Loucy (cell line): ENCODE measurements at regions not wholly inside any gene's neighbourhood (a gene's known extent, or its start where the extent isn't known, plus 50 kb on each side); places are given as distances from the start of the nearest gene placed in this dataset.

Source experiments
- H2AFZ ChIP-seq: fragments of 200-600 bp; sonication (generic); 2 replicates; pipeline ENCODE4 v1.6.0; 2016; ENCODE audit warnings: antibody characterized with exemption, mild to moderate bottlenecking, low read length, moderate library complexity
- H3F3A ChIP-seq: fragments of 200-600 bp; 2 replicates; pipeline ENCODE4 v1.6.0; 2016; ENCODE audit warnings: antibody characterized with exemption, low read depth, mild to moderate bottlenecking
- H3K27me3 ChIP-seq: fragments of 200-600 bp; sonication (generic); 2 replicates; pipeline ENCODE4 v1.6.1; 2014; ENCODE audit warnings: low read length, mild to moderate bottlenecking; ENCODE audit not compliant: insufficient read depth, poor library complexity, severe bottlenecking
- H3K36me3 ChIP-seq: fragments of 200-600 bp; sonication (generic); 2 replicates; pipeline ENCODE4 v1.6.1; 2016; ENCODE audit warnings: low read length; ENCODE audit not compliant: insufficient read depth
- H3K4me1 ChIP-seq: fragments of 200-600 bp; sonication (generic); 2 replicates; pipeline ENCODE4 v1.5.1; 2014; ENCODE audit warnings: low read length, mild to moderate bottlenecking; ENCODE audit not compliant: insufficient read depth, poor library complexity, severe bottlenecking
- H3K4me2 ChIP-seq: fragments of 200-600 bp; sonication (generic); 2 replicates; pipeline ENCODE4 v1.6.0; 2014; ENCODE audit warnings: antibody characterized with exemption, low read length, low read depth, mild to moderate bottlenecking; ENCODE audit not compliant: poor library complexity, severe bottlenecking
- H3K4me3 ChIP-seq: fragments of 200-600 bp; sonication (generic); 2 replicates; pipeline ENCODE4 v1.5.1; 2014; ENCODE audit warnings: low read length, mild to moderate bottlenecking, mixed read lengths; ENCODE audit not compliant: poor library complexity, severe bottlenecking
- H3K79me2 ChIP-seq: fragments of 200-600 bp; sonication (generic); 2 replicates; pipeline ENCODE4 v1.6.1; 2014; ENCODE audit warnings: low read length; ENCODE audit not compliant: insufficient read depth
- H3K9ac ChIP-seq: fragments of 200-600 bp; sonication (generic); 2 replicates; pipeline ENCODE4 v1.6.0; 2014; ENCODE audit warnings: mild to moderate bottlenecking, low read depth, low read length, moderate library complexity; ENCODE audit not compliant: poor library complexity, severe bottlenecking
- H3K9me2 ChIP-seq: fragments of 200-600 bp; sonication (generic); replicated peaks from 2 replicates; pipeline ENCODE4 v1.6.1; 2016; ENCODE audit warnings: low read depth, low read length, mixed read lengths
- H3K9me3 ChIP-seq: fragments of 200-600 bp; sonication (generic); 2 replicates; pipeline ENCODE4 v1.6.1; 2014; ENCODE audit warnings: mild to moderate bottlenecking, antibody characterized with exemption, low read length, low read depth; ENCODE audit not compliant: insufficient read depth
- H4K20me1 ChIP-seq: fragments of 200-600 bp; sonication (generic); 2 replicates; pipeline ENCODE4 v1.6.0; 2014; ENCODE audit warnings: antibody characterized with exemption, low read length, mild to moderate bottlenecking; ENCODE audit not compliant: insufficient read depth, poor library complexity, severe bottlenecking
- EZH2phosphoT487 ChIP-seq: fragments of 200-600 bp; IDR thresholded peaks from 2 replicates; pipeline ENCODE4 v1.6.1; 2018; ENCODE audit warnings: antibody characterized with exemption, mild to moderate bottlenecking, moderate library complexity, borderline replicate concordance
- TF ChIP-seq, protein P1 (sequence below): fragments of 200-600 bp; sonication (generic); conservative IDR thresholded peaks from 2 replicates; pipeline ENCODE4 v1.5.1; 2014; ENCODE audit warnings: mild to moderate bottlenecking, antibody characterized with exemption, low read length

DNA sequence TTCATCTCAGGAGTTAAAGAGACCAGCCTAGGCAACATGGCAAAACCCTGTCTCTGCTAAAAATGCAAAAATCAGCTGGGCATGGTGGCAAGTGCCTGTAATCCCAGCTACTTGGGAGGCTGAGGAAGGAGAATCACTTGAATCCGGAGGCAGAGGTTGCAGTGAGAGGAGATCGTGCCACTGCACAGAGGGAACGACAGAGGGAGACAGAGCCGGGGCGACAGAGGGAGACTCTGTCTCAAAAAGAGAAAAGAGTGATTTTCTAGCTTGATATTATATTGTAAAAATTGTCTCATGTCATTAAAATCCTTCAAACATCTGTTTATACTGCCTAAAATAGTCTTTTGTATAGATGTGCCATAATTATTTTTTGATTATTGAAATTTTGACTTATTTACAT is 225.4 kb upstream of the AGA start:
- H3K9ac ChIP-seq = no peak overlapping the region
- H3F3A ChIP-seq = no peaks in the 10 kb centered on the region

DNA sequence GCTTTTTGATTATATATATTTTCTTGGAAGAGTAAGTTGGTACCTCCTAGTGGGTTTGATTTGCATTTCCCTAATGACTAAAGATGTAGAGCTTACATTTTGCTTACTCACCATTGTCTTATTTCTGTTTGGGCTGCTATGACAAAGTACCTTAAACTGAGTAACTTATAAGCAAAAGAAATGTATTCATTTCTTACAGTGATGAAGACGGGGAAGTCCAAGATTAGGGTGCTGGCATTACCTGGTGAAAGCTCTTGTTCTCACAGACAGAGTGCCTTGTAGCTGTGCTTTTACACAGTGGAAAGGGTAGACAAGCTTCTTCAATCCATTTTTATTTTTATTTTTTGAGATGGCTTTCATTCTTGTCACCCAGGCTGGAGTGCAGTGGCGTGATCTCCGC is 229.2 kb upstream of the AGA start:
- Histone ChIP-seq H3K4me2 (no peak overlapping the region), H3K9me2 (no peaks in the 10 kb centered on the region), H4K20me1 (no peaks in the 10 kb centered on the region), H3K79me2 (no peaks in the 10 kb centered on the region), H3K4me3 (no peak overlapping the region), H3K9me3 (no peaks in the 10 kb centered on the region), H3F3A (no peaks in the 10 kb centered on the region), H3K36me3 (no peaks in the 10 kb centered on the region), H2AFZ (no peak overlapping the region), H3K4me1 (no peaks in the 10 kb centered on the region), H3K9ac (no peak overlapping the region), H3K27me3 (no peaks in the 10 kb centered on the region)
- no peak for TF ChIP-seq EZH2phosphoT487
- TF ChIP-seq, protein P1, sequence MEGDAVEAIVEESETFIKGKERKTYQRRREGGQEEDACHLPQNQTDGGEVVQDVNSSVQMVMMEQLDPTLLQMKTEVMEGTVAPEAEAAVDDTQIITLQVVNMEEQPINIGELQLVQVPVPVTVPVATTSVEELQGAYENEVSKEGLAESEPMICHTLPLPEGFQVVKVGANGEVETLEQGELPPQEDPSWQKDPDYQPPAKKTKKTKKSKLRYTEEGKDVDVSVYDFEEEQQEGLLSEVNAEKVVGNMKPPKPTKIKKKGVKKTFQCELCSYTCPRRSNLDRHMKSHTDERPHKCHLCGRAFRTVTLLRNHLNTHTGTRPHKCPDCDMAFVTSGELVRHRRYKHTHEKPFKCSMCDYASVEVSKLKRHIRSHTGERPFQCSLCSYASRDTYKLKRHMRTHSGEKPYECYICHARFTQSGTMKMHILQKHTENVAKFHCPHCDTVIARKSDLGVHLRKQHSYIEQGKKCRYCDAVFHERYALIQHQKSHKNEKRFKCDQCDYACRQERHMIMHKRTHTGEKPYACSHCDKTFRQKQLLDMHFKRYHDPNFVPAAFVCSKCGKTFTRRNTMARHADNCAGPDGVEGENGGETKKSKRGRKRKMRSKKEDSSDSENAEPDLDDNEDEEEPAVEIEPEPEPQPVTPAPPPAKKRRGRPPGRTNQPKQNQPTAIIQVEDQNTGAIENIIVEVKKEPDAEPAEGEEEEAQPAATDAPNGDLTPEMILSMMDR = no peak

More for the DNA sequence above, 225.4 kb upstream of the AGA start:
- Histone ChIP-seq H2AFZ (no peak overlapping the region), H3K9me2 (no peaks in the 10 kb centered on the region), H3K36me3 (no peaks in the 10 kb centered on the region), H3K79me2 (no peaks in the 10 kb centered on the region), H3K4me1 (no peaks in the 10 kb centered on the region), H4K20me1 (no peaks in the 10 kb centered on the region), H3K4me3 (no peak overlapping the region), H3K4me2 (no peak overlapping the region), H3K27me3 (no peaks in the 10 kb centered on the region), H3K9me3 (no peaks in the 10 kb centered on the region; the same call in 1 of the 2 replicates)
- TF ChIP-seq, protein P1 = no peak
- TF ChIP-seq EZH2phosphoT487 = no peak

DNA sequence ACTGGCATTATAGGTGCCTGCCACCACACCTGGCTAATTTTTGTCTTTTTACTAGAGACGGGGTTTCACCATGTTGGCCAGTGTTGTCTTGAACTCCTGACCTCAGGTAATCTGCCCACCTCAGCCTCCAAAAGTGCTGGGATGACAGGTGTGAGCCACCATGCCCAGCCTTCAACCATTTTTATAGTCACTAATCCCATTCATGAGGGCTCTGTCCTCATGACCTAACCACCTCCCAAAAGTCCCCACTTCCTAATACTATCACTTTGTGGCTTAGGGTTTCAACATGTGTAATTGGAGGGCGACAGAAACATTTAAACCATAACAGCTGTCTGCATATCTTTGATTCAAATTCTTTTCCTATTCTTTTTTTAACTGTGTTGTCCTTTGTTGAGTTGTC is 229.6 kb upstream of the AGA start:
- Histone ChIP-seq H4K20me1 (no peaks in the 10 kb centered on the region), H3K36me3 (no peaks in the 10 kb centered on the region), H3K27me3 (no peaks in the 10 kb centered on the region), H3K9ac (no peak overlapping the region), H3K9me2 (no peaks in the 10 kb centered on the region), H2AFZ (no peak overlapping the region), H3K4me2 (no peak overlapping the region), H3K4me3 (no peak overlapping the region), H3K4me1 (no peaks in the 10 kb centered on the region), H3K9me3 (no peaks in the 10 kb centered on the region), H3F3A (no peaks in the 10 kb centered on the region), H3K79me2 (no peaks in the 10 kb centered on the region)
- TF ChIP-seq, protein P1 = no peak
- TF ChIP-seq EZH2phosphoT487 = no peak
